OCI-LY3 (cell line): ENCODE measurements at regions not wholly inside any gene's neighbourhood (a gene's known extent, or its start where the extent isn't known, plus 50 kb on each side); places are given as distances from the start of the nearest gene placed in this dataset.

Experiments used
- EZH2phosphoT487 ChIP-seq: fragments of 200-600 bp; shearing (Covaris generic); IDR thresholded peaks from 2 replicates; pipeline ENCODE4 v1.6.1; 2018; ENCODE audit warnings: antibody characterized with exemption, mixed run types, low read depth
- TF ChIP-seq, protein P1 (sequence below): fragments of 200-600, 300-600 bp; sonication (generic); IDR thresholded peaks from 2 replicates; pipeline ENCODE4 v1.5.1; 2014; ENCODE audit warnings: antibody characterized with exemption, low read length, low read depth

DNA sequence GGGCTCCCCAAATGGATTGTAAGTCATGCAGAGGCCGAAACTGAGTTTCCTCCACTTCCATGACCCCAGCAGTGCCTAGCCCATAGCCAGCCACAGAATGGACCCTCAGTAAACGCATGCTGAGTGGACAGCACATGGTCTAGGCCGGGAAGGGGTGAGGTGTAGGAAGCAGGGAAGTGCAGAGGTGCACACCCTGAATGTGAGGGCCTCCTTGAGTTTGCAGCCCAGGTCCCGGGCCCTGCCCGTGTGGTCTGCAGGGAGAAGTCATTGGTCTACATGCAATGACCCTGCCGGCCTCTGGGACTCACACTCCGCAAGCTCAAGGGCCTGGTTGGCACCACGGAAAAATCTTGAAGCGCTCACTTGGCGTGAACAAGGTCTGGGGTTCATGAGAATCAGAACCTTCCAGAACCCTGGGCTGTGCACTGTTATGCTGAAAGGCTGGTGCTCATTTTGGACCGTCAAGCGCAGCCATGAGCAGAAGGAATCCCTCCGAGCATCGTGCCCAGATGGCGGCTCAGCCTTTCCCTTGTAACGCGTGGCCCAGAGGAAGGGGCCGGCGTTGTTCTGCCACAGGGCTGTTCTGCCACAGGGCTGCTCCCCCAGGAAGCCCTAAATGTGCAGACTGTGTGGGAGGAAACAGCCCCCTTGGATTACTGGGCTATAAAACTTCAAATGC, 66.4 kb downstream of the PSMG1 start:
- TF ChIP-seq, protein P1, sequence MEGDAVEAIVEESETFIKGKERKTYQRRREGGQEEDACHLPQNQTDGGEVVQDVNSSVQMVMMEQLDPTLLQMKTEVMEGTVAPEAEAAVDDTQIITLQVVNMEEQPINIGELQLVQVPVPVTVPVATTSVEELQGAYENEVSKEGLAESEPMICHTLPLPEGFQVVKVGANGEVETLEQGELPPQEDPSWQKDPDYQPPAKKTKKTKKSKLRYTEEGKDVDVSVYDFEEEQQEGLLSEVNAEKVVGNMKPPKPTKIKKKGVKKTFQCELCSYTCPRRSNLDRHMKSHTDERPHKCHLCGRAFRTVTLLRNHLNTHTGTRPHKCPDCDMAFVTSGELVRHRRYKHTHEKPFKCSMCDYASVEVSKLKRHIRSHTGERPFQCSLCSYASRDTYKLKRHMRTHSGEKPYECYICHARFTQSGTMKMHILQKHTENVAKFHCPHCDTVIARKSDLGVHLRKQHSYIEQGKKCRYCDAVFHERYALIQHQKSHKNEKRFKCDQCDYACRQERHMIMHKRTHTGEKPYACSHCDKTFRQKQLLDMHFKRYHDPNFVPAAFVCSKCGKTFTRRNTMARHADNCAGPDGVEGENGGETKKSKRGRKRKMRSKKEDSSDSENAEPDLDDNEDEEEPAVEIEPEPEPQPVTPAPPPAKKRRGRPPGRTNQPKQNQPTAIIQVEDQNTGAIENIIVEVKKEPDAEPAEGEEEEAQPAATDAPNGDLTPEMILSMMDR, result no peak
- no peak for TF ChIP-seq EZH2phosphoT487
